Suppressor macrophage treated with lipopolysaccharide for 4 hours (primary cell): ENCODE measurements at regions not wholly inside any gene's neighbourhood (a gene's known extent, or its start where the extent isn't known, plus 50 kb on each side); places are given as distances from the start of the nearest gene placed in this dataset.
"Not testable (repeated sequence)": the region's sequence is repeated elsewhere in the genome, so short reads cannot be mapped to it uniquely, and the experiment has no call there.

Source experiments
- DNase-seq: peaks from one replicate; pipeline ENCODE4 v3.0.0-alpha.2; 2020

- no peak for DNase-seq
Observed at GRCh38 chrX:94871640-94872039, 1197.6 kb downstream of the FAM133A start.

GRCh38 chrX:94901849-94902248 is 1227.8 kb downstream of the FAM133A start:
- DNase-seq = no peak

DNA sequence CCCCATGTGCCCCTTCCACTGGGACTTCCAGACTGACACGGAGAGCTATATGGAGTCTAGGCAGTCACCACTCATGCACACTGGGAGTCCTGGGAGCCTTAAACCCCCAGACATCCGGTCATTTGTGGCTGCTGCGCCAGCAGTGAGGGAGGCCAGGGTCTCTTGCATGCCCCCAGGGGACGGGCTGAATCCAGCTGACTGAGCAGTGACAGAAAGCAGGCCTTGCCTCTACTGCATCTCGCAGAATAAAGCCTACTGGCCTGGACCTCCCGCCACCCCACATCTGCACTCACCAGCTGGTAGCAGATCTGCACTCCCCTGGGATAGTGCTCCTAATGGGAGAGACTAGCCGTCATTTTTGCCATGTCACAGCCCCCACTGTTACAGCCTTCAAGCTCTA is 1234.2 kb downstream of the FAM133A start:
- no peak for DNase-seq

DNA sequence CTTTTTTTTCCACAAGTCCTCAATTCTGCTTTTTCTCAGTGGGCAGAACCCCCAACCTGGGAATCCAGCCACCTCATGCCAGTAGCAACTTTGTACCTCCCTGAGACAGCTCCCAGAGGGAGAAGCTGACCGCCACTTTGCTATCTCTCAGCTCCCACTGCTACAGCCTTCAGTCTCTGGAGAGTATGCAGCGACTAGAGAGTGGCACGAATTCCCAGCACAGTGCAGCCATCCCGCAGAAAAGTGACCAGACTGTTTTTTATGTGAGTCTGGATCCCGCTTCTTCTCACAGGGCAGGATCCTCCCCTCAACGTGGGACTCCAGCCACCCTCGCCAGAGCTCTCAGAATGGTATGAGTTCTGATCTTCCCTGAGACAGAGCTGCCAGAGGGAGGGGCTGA is 1234.6 kb downstream of the FAM133A start:
- DNase-seq = no peak

GRCh38 chrX:94914235-94914634 is 1240.2 kb downstream of the FAM133A start:
- DNase-seq = no peak

DNA sequence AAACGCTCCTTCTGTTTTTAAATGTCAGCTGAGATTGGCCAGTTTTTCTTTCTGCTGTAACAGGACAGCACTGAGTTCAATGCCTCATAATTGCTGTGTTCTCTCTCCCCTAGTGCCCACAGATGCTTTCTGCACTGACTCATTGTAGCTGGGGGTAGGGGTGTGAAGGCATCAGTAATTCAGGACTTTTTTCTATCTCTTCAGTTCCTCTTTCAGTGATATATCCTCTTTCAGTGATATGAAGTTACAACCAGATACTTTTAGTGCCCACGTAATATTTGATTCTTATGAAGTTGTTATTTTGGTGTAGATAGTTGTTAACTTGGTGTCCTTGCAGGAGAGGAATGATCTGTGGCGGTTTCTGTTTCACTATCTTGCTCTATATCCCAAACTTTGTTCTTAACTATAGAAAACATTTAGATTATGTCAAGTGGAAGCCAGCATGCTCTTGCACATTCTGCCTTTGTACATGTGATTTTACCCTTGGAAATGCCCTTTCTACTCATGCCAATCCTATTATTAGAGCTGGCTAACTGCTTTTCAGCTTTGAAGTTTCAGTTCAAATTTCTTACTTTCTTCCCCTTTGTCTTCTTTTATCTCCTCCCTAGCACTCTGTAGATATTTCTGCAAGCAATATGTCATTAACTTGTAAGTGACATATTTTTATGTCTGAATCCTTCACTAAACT is 1258.4 kb downstream of the FAM133A start:
- no peak for DNase-seq

- DNase-seq = no peak
Observed at GRCh38 chrX:94936722-94937121, 1262.7 kb downstream of the FAM133A start.

DNA sequence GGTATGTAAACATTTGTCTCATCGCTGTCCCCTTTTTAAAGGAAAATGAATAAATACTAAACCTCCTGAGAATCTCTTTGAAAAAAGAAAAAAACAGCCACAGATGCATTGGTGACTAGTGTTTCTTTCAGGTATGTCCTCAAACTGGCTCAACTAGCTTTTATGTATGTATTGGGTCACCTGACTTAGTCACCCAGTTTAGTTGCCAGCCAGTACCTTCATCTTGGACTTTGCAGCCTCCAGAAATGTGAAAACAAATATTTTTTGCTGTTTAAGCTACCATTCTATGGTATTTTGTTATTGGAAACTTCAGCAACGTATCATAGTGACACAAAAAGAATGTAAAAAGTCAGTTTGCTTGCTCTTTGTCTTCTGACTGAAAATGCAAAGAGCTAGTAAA is 1263.5 kb downstream of the FAM133A start:
- DNase-seq = no peak

- DNase-seq = no peak
Observed at GRCh38 chrX:94942603-94943002, 1268.6 kb downstream of the FAM133A start.

DNA sequence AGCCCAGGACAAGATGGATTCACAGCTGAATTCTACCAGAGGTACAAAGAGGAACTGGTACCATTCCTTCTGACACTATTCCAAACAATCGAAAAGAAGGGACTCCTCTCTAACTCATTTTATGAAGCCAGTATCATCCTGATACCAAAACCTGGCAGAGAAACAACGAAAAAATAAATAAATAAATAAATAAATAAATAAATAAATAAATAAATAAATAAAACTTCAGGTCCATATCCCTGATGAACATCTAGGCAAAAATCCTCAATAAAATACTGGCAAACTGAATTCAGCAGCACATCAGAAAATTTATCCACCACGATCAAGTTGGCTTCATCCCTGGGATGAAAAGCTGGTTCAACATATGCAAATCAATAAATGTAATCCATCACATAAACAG is 1272.1 kb downstream of the FAM133A start:
- DNase-seq = not testable (repeated sequence)

GRCh38 chrX:94961730-94962129 is 1287.7 kb downstream of the FAM133A start:
- DNase-seq = no peak

GRCh38 chrX:94977562-94977961 is 1303.6 kb downstream of the FAM133A start:
- DNase-seq = no peak

DNA sequence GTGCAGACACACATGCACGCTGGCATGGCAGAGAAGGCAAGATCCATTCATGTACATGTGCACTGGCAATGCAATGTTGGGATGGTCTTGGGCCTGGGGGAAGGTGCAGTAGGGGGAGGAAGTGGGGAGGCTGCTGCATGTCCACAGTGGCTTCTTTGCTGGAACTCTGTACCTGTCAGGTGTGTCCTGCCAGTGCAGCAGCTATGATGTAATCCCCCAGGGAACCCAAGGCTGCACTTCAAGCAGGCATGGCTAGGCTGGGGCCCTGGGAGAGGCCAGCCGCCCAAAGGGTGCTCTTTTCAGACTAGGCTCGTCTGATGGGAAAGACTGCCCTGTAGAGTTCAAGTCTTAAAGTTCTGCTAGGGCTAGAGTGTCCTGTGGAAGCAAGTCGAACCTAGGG is 1304.0 kb downstream of the FAM133A start:
- DNase-seq = no peak
